ENCODE measurements at regions not wholly inside any gene's neighbourhood (a gene's known extent, or its start where the extent isn't known, plus 50 kb on each side); places are given as distances from the start of the nearest gene placed in this dataset.

DNA sequence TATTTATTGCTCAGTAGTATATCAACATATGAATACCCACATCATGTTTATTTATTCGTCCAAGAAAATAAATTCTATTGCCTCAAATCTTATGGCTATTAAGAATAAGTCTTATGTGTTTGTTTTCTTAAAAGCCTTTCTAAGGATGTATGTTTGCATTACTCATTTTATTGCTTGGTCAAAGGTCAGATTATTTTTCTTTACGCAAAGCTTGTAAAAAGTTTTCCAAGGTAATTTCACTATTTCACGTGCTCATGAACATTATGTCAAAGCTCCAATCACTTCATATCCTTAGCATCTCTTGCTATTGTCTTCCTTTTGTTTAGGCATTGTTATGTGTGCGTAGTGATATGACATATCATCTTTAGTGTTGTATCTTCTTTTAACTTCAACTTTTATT lies 258.5 kb upstream of the FSTL5 start:
- Histone ChIP-seq H3K27ac (ENCODE audit: low read depth) (no peak overlapping the region), H4K20me1 (replicated peaks; ENCODE audit: insufficient read depth) (no peaks in the 10 kb centered on the region), H3K36me3 (ENCODE audit: insufficient read depth) (no peaks in the 10 kb centered on the region), H3F3A (replicated peaks; ENCODE audit: low read depth) (no peaks in the 10 kb centered on the region), H3K4me2 (no peak overlapping the region), H3K4me1 (ENCODE audit: insufficient read depth) (no peaks in the 10 kb centered on the region), H3K27me3 (ENCODE audit: insufficient read depth) (no peaks in the 10 kb centered on the region), H3K4me3 (no peak overlapping the region), H2AFZ (no peak overlapping the region), H3K79me2 (replicated peaks; ENCODE audit: insufficient read depth) (no peaks in the 10 kb centered on the region), H3K9me2 (ENCODE audit: insufficient read depth) (no peaks in the 10 kb centered on the region)
- ATAC-seq (no peak), DNase-seq (ENCODE audit: low spot score) (no peak)
- Mint-ChIP-seq H3K27me3 (ENCODE audit: insufficient read depth, low read depth, poor library complexity) (no peaks in the 10 kb centered on the region), H3K4me1 (no peaks in the 10 kb centered on the region), H3K36me3 (ENCODE audit: low read depth) (no peaks in the 10 kb centered on the region), H3K9me3 (no peaks in the 10 kb centered on the region), H3K4me3 (no peak overlapping the region), H3K27ac (no peak overlapping the region)
- TF ChIP-seq ZNF331 (CRISPR knock-in tag; IDR thresholded peaks at IDR 0.05; ENCODE audit: low read depth) (no peak), EZH2phosphoT487 (IDR thresholded peaks at IDR 0.05; ENCODE audit: unreplicated experiment) (no peak), JUNB (IDR thresholded peaks at IDR 0.05; ENCODE audit: unreplicated experiment) (no peak), EZH2 (IDR thresholded peaks at IDR 0.05; ENCODE audit: low read depth, unreplicated experiment) (no peak), STAT1 (IDR thresholded peaks at IDR 0.05; ENCODE audit: unreplicated experiment) (no peak), POLR2AphosphoS5 (IDR thresholded peaks at IDR 0.05; ENCODE audit: low read depth) (no peak), CREB1 (CRISPR knock-in tag; IDR thresholded peaks at IDR 0.05; ENCODE audit: low read depth) (no peak), NANOG (IDR thresholded peaks at IDR 0.05; ENCODE audit: borderline replicate concordance) (no peak), ZNF114 (CRISPR knock-in tag; IDR thresholded peaks at IDR 0.05) (no peak)
- TF ChIP-seq, protein P1, sequence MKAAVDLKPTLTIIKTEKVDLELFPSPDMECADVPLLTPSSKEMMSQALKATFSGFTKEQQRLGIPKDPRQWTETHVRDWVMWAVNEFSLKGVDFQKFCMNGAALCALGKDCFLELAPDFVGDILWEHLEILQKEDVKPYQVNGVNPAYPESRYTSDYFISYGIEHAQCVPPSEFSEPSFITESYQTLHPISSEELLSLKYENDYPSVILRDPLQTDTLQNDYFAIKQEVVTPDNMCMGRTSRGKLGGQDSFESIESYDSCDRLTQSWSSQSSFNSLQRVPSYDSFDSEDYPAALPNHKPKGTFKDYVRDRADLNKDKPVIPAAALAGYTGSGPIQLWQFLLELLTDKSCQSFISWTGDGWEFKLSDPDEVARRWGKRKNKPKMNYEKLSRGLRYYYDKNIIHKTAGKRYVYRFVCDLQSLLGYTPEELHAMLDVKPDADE (IDR thresholded peaks at IDR 0.05), result no peak
- TF ChIP-seq, protein P2, sequence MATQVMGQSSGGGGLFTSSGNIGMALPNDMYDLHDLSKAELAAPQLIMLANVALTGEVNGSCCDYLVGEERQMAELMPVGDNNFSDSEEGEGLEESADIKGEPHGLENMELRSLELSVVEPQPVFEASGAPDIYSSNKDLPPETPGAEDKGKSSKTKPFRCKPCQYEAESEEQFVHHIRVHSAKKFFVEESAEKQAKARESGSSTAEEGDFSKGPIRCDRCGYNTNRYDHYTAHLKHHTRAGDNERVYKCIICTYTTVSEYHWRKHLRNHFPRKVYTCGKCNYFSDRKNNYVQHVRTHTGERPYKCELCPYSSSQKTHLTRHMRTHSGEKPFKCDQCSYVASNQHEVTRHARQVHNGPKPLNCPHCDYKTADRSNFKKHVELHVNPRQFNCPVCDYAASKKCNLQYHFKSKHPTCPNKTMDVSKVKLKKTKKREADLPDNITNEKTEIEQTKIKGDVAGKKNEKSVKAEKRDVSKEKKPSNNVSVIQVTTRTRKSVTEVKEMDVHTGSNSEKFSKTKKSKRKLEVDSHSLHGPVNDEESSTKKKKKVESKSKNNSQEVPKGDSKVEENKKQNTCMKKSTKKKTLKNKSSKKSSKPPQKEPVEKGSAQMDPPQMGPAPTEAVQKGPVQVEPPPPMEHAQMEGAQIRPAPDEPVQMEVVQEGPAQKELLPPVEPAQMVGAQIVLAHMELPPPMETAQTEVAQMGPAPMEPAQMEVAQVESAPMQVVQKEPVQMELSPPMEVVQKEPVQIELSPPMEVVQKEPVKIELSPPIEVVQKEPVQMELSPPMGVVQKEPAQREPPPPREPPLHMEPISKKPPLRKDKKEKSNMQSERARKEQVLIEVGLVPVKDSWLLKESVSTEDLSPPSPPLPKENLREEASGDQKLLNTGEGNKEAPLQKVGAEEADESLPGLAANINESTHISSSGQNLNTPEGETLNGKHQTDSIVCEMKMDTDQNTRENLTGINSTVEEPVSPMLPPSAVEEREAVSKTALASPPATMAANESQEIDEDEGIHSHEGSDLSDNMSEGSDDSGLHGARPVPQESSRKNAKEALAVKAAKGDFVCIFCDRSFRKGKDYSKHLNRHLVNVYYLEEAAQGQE (IDR thresholded peaks at IDR 0.05; ENCODE audit: unreplicated experiment), result no peak
- TF ChIP-seq, protein P3, sequence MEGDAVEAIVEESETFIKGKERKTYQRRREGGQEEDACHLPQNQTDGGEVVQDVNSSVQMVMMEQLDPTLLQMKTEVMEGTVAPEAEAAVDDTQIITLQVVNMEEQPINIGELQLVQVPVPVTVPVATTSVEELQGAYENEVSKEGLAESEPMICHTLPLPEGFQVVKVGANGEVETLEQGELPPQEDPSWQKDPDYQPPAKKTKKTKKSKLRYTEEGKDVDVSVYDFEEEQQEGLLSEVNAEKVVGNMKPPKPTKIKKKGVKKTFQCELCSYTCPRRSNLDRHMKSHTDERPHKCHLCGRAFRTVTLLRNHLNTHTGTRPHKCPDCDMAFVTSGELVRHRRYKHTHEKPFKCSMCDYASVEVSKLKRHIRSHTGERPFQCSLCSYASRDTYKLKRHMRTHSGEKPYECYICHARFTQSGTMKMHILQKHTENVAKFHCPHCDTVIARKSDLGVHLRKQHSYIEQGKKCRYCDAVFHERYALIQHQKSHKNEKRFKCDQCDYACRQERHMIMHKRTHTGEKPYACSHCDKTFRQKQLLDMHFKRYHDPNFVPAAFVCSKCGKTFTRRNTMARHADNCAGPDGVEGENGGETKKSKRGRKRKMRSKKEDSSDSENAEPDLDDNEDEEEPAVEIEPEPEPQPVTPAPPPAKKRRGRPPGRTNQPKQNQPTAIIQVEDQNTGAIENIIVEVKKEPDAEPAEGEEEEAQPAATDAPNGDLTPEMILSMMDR (conservative IDR thresholded peaks at IDR 0.05; ENCODE audit: low read depth in 2 of 2), result no peak
- TF ChIP-seq, protein P4, sequence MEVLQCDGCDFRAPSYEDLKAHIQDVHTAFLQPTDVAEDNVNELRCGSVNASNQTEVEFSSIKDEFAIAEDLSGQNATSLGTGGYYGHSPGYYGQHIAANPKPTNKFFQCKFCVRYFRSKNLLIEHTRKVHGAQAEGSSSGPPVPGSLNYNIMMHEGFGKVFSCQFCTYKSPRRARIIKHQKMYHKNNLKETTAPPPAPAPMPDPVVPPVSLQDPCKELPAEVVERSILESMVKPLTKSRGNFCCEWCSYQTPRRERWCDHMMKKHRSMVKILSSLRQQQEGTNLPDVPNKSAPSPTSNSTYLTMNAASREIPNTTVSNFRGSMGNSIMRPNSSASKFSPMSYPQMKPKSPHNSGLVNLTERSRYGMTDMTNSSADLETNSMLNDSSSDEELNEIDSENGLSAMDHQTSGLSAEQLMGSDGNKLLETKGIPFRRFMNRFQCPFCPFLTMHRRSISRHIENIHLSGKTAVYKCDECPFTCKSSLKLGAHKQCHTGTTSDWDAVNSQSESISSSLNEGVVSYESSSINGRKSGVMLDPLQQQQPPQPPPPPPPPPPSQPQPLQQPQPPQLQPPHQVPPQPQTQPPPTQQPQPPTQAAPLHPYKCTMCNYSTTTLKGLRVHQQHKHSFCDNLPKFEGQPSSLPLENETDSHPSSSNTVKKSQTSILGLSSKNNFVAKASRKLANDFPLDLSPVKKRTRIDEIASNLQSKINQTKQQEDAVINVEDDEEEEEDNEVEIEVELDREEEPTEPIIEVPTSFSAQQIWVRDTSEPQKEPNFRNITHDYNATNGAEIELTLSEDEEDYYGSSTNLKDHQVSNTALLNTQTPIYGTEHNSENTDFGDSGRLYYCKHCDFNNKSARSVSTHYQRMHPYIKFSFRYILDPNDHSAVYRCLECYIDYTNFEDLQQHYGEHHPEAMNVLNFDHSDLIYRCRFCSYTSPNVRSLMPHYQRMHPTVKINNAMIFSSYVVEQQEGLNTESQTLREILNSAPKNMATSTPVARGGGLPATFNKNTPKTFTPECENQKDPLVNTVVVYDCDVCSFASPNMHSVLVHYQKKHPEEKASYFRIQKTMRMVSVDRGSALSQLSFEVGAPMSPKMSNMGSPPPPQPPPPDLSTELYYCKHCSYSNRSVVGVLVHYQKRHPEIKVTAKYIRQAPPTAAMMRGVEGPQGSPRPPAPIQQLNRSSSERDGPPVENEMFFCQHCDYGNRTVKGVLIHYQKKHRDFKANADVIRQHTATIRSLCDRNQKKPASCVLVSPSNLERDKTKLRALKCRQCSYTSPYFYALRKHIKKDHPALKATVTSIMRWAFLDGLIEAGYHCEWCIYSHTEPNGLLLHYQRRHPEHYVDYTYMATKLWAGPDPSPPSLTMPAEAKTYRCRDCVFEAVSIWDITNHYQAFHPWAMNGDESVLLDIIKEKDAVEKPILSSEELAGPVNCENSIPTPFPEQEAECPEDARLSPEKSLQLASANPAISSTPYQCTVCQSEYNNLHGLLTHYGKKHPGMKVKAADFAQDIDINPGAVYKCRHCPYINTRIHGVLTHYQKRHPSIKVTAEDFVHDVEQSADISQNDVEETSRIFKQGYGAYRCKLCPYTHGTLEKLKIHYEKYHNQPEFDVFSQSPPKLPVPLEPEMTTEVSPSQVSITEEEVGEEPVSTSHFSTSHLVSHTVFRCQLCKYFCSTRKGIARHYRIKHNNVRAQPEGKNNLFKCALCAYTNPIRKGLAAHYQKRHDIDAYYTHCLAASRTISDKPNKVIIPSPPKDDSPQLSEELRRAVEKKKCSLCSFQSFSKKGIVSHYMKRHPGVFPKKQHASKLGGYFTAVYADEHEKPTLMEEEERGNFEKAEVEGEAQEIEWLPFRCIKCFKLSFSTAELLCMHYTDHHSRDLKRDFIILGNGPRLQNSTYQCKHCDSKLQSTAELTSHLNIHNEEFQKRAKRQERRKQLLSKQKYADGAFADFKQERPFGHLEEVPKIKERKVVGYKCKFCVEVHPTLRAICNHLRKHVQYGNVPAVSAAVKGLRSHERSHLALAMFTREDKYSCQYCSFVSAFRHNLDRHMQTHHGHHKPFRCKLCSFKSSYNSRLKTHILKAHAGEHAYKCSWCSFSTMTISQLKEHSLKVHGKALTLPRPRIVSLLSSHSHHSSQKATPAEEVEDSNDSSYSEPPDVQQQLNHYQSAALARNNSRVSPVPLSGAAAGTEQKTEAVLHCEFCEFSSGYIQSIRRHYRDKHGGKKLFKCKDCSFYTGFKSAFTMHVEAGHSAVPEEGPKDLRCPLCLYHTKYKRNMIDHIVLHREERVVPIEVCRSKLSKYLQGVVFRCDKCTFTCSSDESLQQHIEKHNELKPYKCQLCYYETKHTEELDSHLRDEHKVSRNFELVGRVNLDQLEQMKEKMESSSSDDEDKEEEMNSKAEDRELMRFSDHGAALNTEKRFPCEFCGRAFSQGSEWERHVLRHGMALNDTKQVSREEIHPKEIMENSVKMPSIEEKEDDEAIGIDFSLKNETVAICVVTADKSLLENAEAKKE (CRISPR knock-in tag; IDR thresholded peaks at IDR 0.05), result no peak
